LNCaP clone FGC (cell line): ENCODE measurements at regions not wholly inside any gene's neighbourhood (a gene's known extent, or its start where the extent isn't known, plus 50 kb on each side); places are given as distances from the start of the nearest gene placed in this dataset.

Experiments
- DNase-seq: peaks from one replicate; pipeline ENCODE4 v3.0.0-alpha.2; 2011; ENCODE audit warnings: low read depth
- H3K4me3 ChIP-seq: 2 replicates; pipeline ENCODE4 v1.5.1; 2011; ENCODE audit warnings: mild to moderate bottlenecking, low read depth, low read length, control low read depth
- CTCF ChIP-seq: IDR thresholded peaks from 2 replicates; pipeline ENCODE4 v1.5.1; 2012; ENCODE audit warnings: mild to moderate bottlenecking; ENCODE audit not compliant: control insufficient read depth, insufficient read depth; ENCODE audit errors: extremely low read depth

GRCh38 chr5:18876565-18876964, 1111.4 kb downstream of the CDH18 start:
- DNase-seq: no peak
- H3K4me3 ChIP-seq: no peak overlapping the region
- no peak for TF ChIP-seq CTCF

- H3K4me3 ChIP-seq: no peak overlapping the region
- no peak for DNase-seq
- TF ChIP-seq CTCF: no peak
These were observed 1106.4 kb downstream of the CDH18 start for GRCh38 chr5:18881615-18882014.

GRCh38 chr5:18882154-18882553, 1105.8 kb downstream of the CDH18 start:
- no peak overlapping the region for H3K4me3 ChIP-seq
- no peak for TF ChIP-seq CTCF
- peak; percentile 44 for DNase-seq

- no peak for TF ChIP-seq CTCF
- H3K4me3 ChIP-seq: no peak overlapping the region
- no peak for DNase-seq
These were observed 1099.2 kb downstream of the CDH18 start for GRCh38 chr5:18888821-18889220.

GRCh38 chr5:18900644-18901043, 1087.4 kb downstream of the CDH18 start:
- H3K4me3 ChIP-seq: no peak overlapping the region
- TF ChIP-seq CTCF: no peak
- no peak for DNase-seq

- no peak overlapping the region for H3K4me3 ChIP-seq
- DNase-seq: no peak
- TF ChIP-seq CTCF: no peak
These were observed 1067.0 kb downstream of the CDH18 start for GRCh38 chr5:18920966-18921365.

GRCh38 chr5:18932081-18932480, 1055.9 kb downstream of the CDH18 start:
- H3K4me3 ChIP-seq: no peak overlapping the region
- TF ChIP-seq CTCF: no peak
- DNase-seq: no peak
